Mesendoderm (in vitro differentiated cells): ENCODE measurements at regions not wholly inside any gene's neighbourhood (a gene's known extent, or its start where the extent isn't known, plus 50 kb on each side); places are given as distances from the start of the nearest gene placed in this dataset.

ENCODE experiments used
- DNase-seq: peaks from one replicate; pipeline ENCODE4 v3.0.0; 2013
- H2AK5ac ChIP-seq: 2 replicates; pipeline ENCODE4 v1.6.1; 2013; ENCODE audit warnings: low read length, inconsistent platforms
- H2BK120ac ChIP-seq: 2 replicates; pipeline ENCODE4 v1.6.1; 2013; ENCODE audit warnings: low read depth, mild to moderate bottlenecking, low read length, moderate library complexity, mixed read lengths
- H2BK15ac ChIP-seq: replicated peaks from 2 replicates; pipeline ENCODE4 v1.6.1; 2013; ENCODE audit warnings: low read depth, mild to moderate bottlenecking, moderate library complexity
- H2BK5ac ChIP-seq: 2 replicates; pipeline ENCODE4 v1.6.1; 2013; ENCODE audit warnings: low read length, inconsistent platforms
- H3K18ac ChIP-seq: 2 replicates; pipeline ENCODE4 v1.6.1; 2013; ENCODE audit warnings: mild to moderate bottlenecking, low read length, mixed read lengths
- H3K23ac ChIP-seq: one replicate; pipeline ENCODE4 v1.6.1; 2013; ENCODE audit warnings: low read length
- H3K27ac ChIP-seq: 2 replicates; pipeline ENCODE4 v1.5.1; 2013; ENCODE audit warnings: low read depth, mild to moderate bottlenecking, inconsistent platforms, low read length, moderate library complexity
- H3K27me3 ChIP-seq: 2 replicates; pipeline ENCODE4 v1.6.1; 2013; ENCODE audit warnings: low read length, control low read depth, mild to moderate bottlenecking, inconsistent platforms; ENCODE audit not compliant: insufficient read depth, poor library complexity
- H3K36me3 ChIP-seq: 2 replicates; pipeline ENCODE4 v1.6.1; 2013; ENCODE audit warnings: low read length, inconsistent platforms; ENCODE audit not compliant: control insufficient read depth, insufficient read depth
- H3K4ac ChIP-seq: one replicate; pipeline ENCODE4 v1.6.1; 2013; ENCODE audit warnings: low read depth, mild to moderate bottlenecking, low read length, moderate library complexity
- H3K4me1 ChIP-seq: 2 replicates; pipeline ENCODE4 v1.6.1; 2013; ENCODE audit warnings: low read depth, low read length, inconsistent platforms; ENCODE audit not compliant: control insufficient read depth
- H3K4me2 ChIP-seq: 2 replicates; pipeline ENCODE4 v1.6.1; 2013; ENCODE audit warnings: low read length
- H3K4me3 ChIP-seq: 2 replicates; pipeline ENCODE4 v1.5.1; 2013; ENCODE audit warnings: mild to moderate bottlenecking, low read length
- H3K56ac ChIP-seq: one replicate; pipeline ENCODE4 v1.6.1; 2013; ENCODE audit warnings: low read length
- H3K79me1 ChIP-seq: 2 replicates; pipeline ENCODE4 v1.6.1; 2013; ENCODE audit warnings: low read length, inconsistent platforms
- H3K79me2 ChIP-seq: 2 replicates; pipeline ENCODE4 v1.6.1; 2013; ENCODE audit warnings: mild to moderate bottlenecking, low read length; ENCODE audit not compliant: control insufficient read depth, insufficient read depth
- H3K9ac ChIP-seq: 2 replicates; pipeline ENCODE4 v1.6.1; 2013; ENCODE audit warnings: low read length, inconsistent platforms
- H4K5ac ChIP-seq: one replicate; pipeline ENCODE4 v1.6.1; 2013; ENCODE audit warnings: low read length
- H4K8ac ChIP-seq: one replicate; pipeline ENCODE4 v1.6.1; 2013; ENCODE audit warnings: low read depth, mild to moderate bottlenecking, control low read depth, low read length, moderate library complexity
- WGBS: extraction: QIAGEN DNeasy Blood & Tissue Kit; methylation state at CpG from one replicate; pipeline ENCODE4 v1.1.7; 2013; ENCODE audit warnings: low lambda C conversion rate, missing lambda C conversion rate; ENCODE audit not compliant: insufficient coverage; ENCODE audit errors: extremely low coverage; 5-methylcytosine and 5-hydroxymethylcytosine counted together

DNA sequence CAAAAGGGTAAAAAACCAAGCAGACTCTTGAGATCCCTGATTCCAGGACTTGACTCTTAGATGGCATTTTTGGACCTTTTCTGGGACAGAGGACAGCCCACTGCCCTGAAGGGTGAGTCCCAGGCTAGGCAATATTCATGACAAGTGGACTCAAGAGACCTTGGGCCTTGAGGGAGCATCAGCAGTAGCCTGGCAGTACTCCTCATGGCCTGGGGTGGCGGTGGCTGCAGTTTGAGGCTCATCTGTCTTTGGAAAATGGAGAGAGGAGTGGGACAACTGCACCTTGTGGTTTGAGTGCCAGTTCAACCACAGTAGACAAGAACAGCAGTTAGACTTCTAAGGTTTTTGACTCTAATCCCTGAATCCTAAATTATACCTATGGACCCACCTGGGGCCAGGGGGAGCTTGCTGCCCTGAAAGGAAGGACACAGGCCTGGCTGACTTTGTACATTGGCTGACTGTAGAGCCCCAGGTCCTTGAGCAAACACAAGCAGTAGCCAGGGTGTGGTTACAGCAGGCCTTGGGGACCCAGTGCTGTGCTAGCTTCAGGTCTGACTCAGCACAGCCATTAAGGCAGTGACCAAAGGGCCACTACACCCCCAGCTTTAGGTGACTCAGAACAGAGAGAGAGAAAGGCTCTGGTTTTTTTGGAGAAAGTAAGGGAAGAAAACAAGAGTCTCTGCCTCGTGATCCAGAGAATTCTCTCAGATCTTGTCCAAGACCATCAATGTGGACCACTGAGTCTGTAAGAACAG, 1023.2 kb downstream of the KCNT2 start:
- H3K79me1 ChIP-seq, result no peaks in the 10 kb centered on the region
- no peak overlapping the region for H3K23ac ChIP-seq
- no peaks in the 10 kb centered on the region for H3K27me3 ChIP-seq
- DNase-seq, result peak; percentile 28
- H3K27ac ChIP-seq, result no peak overlapping the region
- no peaks in the 10 kb centered on the region for H3K36me3 ChIP-seq
- H3K4me3 ChIP-seq, result no peak overlapping the region
- H3K56ac ChIP-seq, result no peak overlapping the region
- no peak overlapping the region for H3K4me2 ChIP-seq
- H2BK15ac ChIP-seq, result no peak overlapping the region
- H3K18ac ChIP-seq, result no peak overlapping the region
- no peak overlapping the region for H4K8ac ChIP-seq
- no peak overlapping the region for H3K9ac ChIP-seq
- no peak overlapping the region for H2BK120ac ChIP-seq
- H3K4me1 ChIP-seq, result no peaks in the 10 kb centered on the region
- H2BK5ac ChIP-seq, result no peak overlapping the region
- WGBS, result no CpG with 5 or more reads among the region's 2 CpGs
- H3K4ac ChIP-seq, result no peak overlapping the region
- H3K79me2 ChIP-seq, result no peaks in the 10 kb centered on the region
- H2AK5ac ChIP-seq, result no peak overlapping the region
- H4K5ac ChIP-seq, result no peak overlapping the region

DNA sequence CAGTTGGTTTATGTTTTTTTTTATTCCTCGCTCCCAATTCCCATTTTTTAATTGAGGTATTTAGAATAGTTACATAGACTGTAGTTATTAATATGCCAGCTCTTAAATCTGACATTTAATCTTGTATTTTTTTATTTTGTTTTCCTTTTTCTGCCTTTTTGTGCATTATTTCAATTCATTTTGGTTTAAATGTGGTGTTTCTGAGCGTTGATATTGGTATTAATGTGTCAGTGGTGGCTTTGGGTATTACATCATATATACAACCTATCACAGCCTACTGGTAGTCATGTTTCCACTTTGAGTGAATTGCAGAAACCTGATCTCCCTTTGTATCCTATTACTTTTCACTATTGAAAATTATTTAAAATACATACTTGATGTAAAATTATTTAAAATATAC, 1027.3 kb downstream of the KCNT2 start:
- Histone ChIP-seq H3K4ac (no peak overlapping the region), H3K36me3 (no peaks in the 10 kb centered on the region), H4K8ac (no peak overlapping the region), H3K9ac (no peak overlapping the region), H3K56ac (no peak overlapping the region), H3K18ac (no peak overlapping the region), H2AK5ac (no peak overlapping the region), H3K79me2 (no peaks in the 10 kb centered on the region), H3K27ac (no peak overlapping the region), H3K4me3 (no peak overlapping the region), H3K27me3 (no peaks in the 10 kb centered on the region), H2BK120ac (no peak overlapping the region), H2BK5ac (no peak overlapping the region), H3K23ac (no peak overlapping the region), H3K4me2 (no peak overlapping the region), H4K5ac (no peak overlapping the region), H3K4me1 (no peaks in the 10 kb centered on the region), H3K79me1 (no peaks in the 10 kb centered on the region), H2BK15ac (no peak overlapping the region)
- peak; percentile 11 for DNase-seq
- WGBS, result no CpG with 5 or more reads among the region's 2 CpGs

- Histone ChIP-seq H3K4me1 (no peaks in the 10 kb centered on the region), H3K27ac (no peak overlapping the region), H3K4me3 (no peak overlapping the region), H3K79me1 (no peaks in the 10 kb centered on the region), H3K23ac (no peak overlapping the region), H2BK120ac (no peak overlapping the region), H3K18ac (no peak overlapping the region), H3K9ac (no peak overlapping the region), H2BK15ac (no peak overlapping the region), H2BK5ac (no peak overlapping the region), H3K4me2 (no peak overlapping the region), H2AK5ac (no peak overlapping the region), H4K8ac (no peak overlapping the region), H3K4ac (no peak overlapping the region), H3K79me2 (no peaks in the 10 kb centered on the region), H3K56ac (no peak overlapping the region), H4K5ac (no peak overlapping the region), H3K27me3 (no peaks in the 10 kb centered on the region), H3K36me3 (no peaks in the 10 kb centered on the region)
- no peak for DNase-seq
- no CpG with 5 or more reads among the region's 2 CpGs for WGBS
Measured at GRCh38 chr1:195577748-195578147, 1030.5 kb downstream of the KCNT2 start.

- Histone ChIP-seq H2BK15ac (no peak overlapping the region), H3K4me2 (no peak overlapping the region), H3K27ac (no peak overlapping the region), H3K36me3 (no peaks in the 10 kb centered on the region), H3K27me3 (no peaks in the 10 kb centered on the region), H3K23ac (no peak overlapping the region), H2BK5ac (no peak overlapping the region), H3K18ac (no peak overlapping the region), H3K4me1 (no peaks in the 10 kb centered on the region), H3K9ac (no peak overlapping the region), H3K79me2 (no peaks in the 10 kb centered on the region), H4K5ac (no peak overlapping the region), H3K79me1 (no peaks in the 10 kb centered on the region), H3K4me3 (no peak overlapping the region), H2AK5ac (no peak overlapping the region), H4K8ac (no peak overlapping the region), H2BK120ac (no peak overlapping the region), H3K4ac (no peak overlapping the region), H3K56ac (no peak overlapping the region)
- DNase-seq, result no peak
Measured at GRCh38 chr1:195576641-195577040, 1031.6 kb downstream of the KCNT2 start.

DNA sequence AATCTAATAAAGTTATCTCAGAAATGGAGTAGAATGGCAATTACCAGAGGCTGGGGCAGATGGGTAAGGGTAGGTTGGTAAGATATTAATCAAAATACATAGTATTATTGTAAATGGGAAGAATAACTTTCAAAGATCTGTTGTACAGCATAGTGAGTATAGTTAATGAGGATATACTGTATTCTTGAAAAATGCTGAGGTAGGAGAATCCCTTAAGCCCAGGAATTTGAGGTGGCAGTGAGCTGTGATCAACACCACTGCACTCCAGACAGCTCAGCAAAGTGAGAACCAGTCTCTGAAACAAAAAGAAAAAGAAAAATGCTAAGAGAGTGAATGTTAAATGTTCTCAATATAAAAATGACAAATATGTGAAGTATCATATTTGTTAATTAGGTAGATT, 1033.7 kb downstream of the KCNT2 start:
- Histone ChIP-seq H3K56ac (no peak overlapping the region), H2BK5ac (no peak overlapping the region), H3K79me1 (no peaks in the 10 kb centered on the region), H3K79me2 (no peaks in the 10 kb centered on the region), H3K23ac (no peak overlapping the region), H3K36me3 (no peaks in the 10 kb centered on the region), H4K5ac (no peak overlapping the region), H3K27me3 (no peaks in the 10 kb centered on the region), H2BK120ac (no peak overlapping the region), H3K18ac (no peak overlapping the region), H3K27ac (no peak overlapping the region), H3K4me3 (no peak overlapping the region), H3K4ac (no peak overlapping the region), H3K4me1 (no peaks in the 10 kb centered on the region), H3K4me2 (no peak overlapping the region), H3K9ac (no peak overlapping the region), H2BK15ac (no peak overlapping the region), H2AK5ac (no peak overlapping the region), H4K8ac (no peak overlapping the region)
- DNase-seq, result no peak

- Histone ChIP-seq H4K5ac (no peak overlapping the region), H3K4ac (no peak overlapping the region), H2BK5ac (no peak overlapping the region), H2BK120ac (no peak overlapping the region), H3K56ac (no peak overlapping the region), H3K18ac (no peak overlapping the region), H3K36me3 (no peaks in the 10 kb centered on the region), H4K8ac (no peak overlapping the region), H3K23ac (no peak overlapping the region), H3K79me2 (no peaks in the 10 kb centered on the region), H3K79me1 (no peaks in the 10 kb centered on the region), H3K4me1 (no peaks in the 10 kb centered on the region), H2AK5ac (no peak overlapping the region), H2BK15ac (no peak overlapping the region), H3K4me3 (no peak overlapping the region), H3K4me2 (no peak overlapping the region), H3K27ac (no peak overlapping the region), H3K27me3 (no peaks in the 10 kb centered on the region), H3K9ac (no peak overlapping the region)
- no peak for DNase-seq
- no CpG with 5 or more reads among the region's 3 CpGs for WGBS
Measured at GRCh38 chr1:195569934-195570333, 1038.3 kb downstream of the KCNT2 start.
